SK-N-SH treated with all-trans-retinoic acid at 6 μM for 48 hours (cell line): ENCODE measurements at regions not wholly inside any gene's neighbourhood (a gene's known extent, or its start where the extent isn't known, plus 50 kb on each side); places are given as distances from the start of the nearest gene placed in this dataset.

ENCODE experiments used
- ISL1 ChIP-seq: fragments of 250-450 bp; sonication (Bioruptor Pico); IDR thresholded peaks from 2 replicates; pipeline ENCODE4 v2.1.2; 2022; ENCODE audit warnings: mild to moderate bottlenecking, moderate library complexity
- RARB ChIP-seq: fragments of 250-450 bp; sonication (Bioruptor Pico); IDR thresholded peaks from 2 replicates; pipeline ENCODE4 v1.8.0; 2021; ENCODE audit warnings: mild to moderate bottlenecking, moderate library complexity
- TSHZ2 ChIP-seq: fragments of 250-450 bp; sonication (Bioruptor Pico); IDR thresholded peaks from 2 replicates; pipeline ENCODE4 v1.5.0; 2020; ENCODE audit warnings: mild to moderate bottlenecking, moderate library complexity
- ZC3H10 ChIP-seq: fragments of 250-450 bp; sonication (Bioruptor Pico); IDR thresholded peaks from 2 replicates; pipeline ENCODE4 v1.5.1; 2021; ENCODE audit warnings: mild to moderate bottlenecking, moderate library complexity

- TF ChIP-seq ISL1 (CRISPR knock-in tag) (no peak), RARB (no peak), TSHZ2 (CRISPR knock-in tag) (no peak), ZC3H10 (CRISPR knock-in tag) (no peak)
These were observed 52.8 kb upstream of the IGLL5 start for GRCh38 chr22:22834783-22835182.
